Thymus (tissue), 11 donors: ENCODE measurements at regions not wholly inside any gene's neighbourhood (a gene's known extent, or its start where the extent isn't known, plus 50 kb on each side); places are given as distances from the start of the nearest gene placed in this dataset.
"Not testable (repeated sequence)": the region's sequence is repeated elsewhere in the genome, so short reads cannot be mapped to it uniquely, and the experiment has no call there.

ENCODE experiments used
- DNase-seq, 9 donors: peaks; one replicate each; pipeline ENCODE4 v3.0.0-alpha.2; 2013; ENCODE audit warnings: low spot score in 9 of 9, low read depth in 6 of 9, missing footprints in 1 of 9
- H3K27ac ChIP-seq, 2 donors: one replicate each; pipeline ENCODE4 v1.5.1; 2013; ENCODE audit warnings: control low read depth in 1 of 2, low read depth in 1 of 2, low read length in 1 of 2, mild to moderate bottlenecking in 1 of 2, moderate library complexity in 1 of 2
- H3K27me3 ChIP-seq, 2 donors: one replicate each; pipeline ENCODE4 v1.5.1; 2013; ENCODE audit warnings: low read length in 1 of 2; ENCODE audit not compliant: control insufficient read depth in 2 of 2, insufficient read depth in 1 of 2
- H3K36me3 ChIP-seq, 2 donors: one replicate each; pipeline ENCODE4 v1.5.1; 2013; ENCODE audit warnings: low read length in 1 of 2, mild to moderate bottlenecking in 1 of 2, moderate library complexity in 1 of 2; ENCODE audit not compliant: control insufficient read depth in 2 of 2, insufficient read depth in 2 of 2
- H3K4me1 ChIP-seq, 2 donors: one replicate each; pipeline ENCODE4 v1.5.1; 2013; ENCODE audit warnings: low read length in 2 of 2; ENCODE audit not compliant: control insufficient read depth in 2 of 2, insufficient read depth in 2 of 2
- H3K4me3 ChIP-seq, 2 donors: one replicate each; pipeline ENCODE4 v1.5.1; 2013; ENCODE audit warnings: low read length in 2 of 2, control low read depth in 1 of 2, mild to moderate bottlenecking in 1 of 2
- H3K9me3 ChIP-seq, 2 donors: one replicate each; pipeline ENCODE4 v1.5.1; 2013; ENCODE audit warnings: low read length in 1 of 2, mild to moderate bottlenecking in 1 of 2; ENCODE audit not compliant: control insufficient read depth in 2 of 2, insufficient read depth in 1 of 2
- WGBS: extraction: QIAGEN DNeasy Blood & Tissue Kit; methylation state at CpG from one replicate; pipeline ENCODE4 v1.1.7; 2013; 5-methylcytosine and 5-hydroxymethylcytosine counted together
- donor health status: healthy.

- no peak overlapping the region for H3K27ac ChIP-seq
- no peaks in the 10 kb centered on the region for H3K36me3 ChIP-seq
- whole genome bisulfite sequencing, result 97% methylated on average over 7 of the region's 7 CpGs
- peaks cover 0 to 3% of the 10 kb centered on the region in 2 donors for H3K4me1 ChIP-seq
- peaks cover 0 to 14% of the 10 kb centered on the region in 2 donors for H3K27me3 ChIP-seq
- no peak overlapping the region for H3K4me3 ChIP-seq
- no peak for DNase-seq
- peaks cover 0 to 30% of the 10 kb centered on the region in 2 donors for H3K9me3 ChIP-seq
These were observed 267.5 kb upstream of the AGTR2 start for GRCh38 chrX:115902995-115903394.

GRCh38 chrX:115906276-115906675 is 264.3 kb upstream of the AGTR2 start:
- no peak for DNase-seq
- 98% methylated on average over 2 of the region's 2 CpGs for WGBS
- H3K4me3 ChIP-seq, result no peak overlapping the region
- H3K36me3 ChIP-seq, result no peaks in the 10 kb centered on the region
- H3K27ac ChIP-seq, result no peak overlapping the region
- no peaks in the 10 kb centered on the region for H3K4me1 ChIP-seq
- peaks cover 0 to 12% of the 10 kb centered on the region in 2 donors for H3K27me3 ChIP-seq
- H3K9me3 ChIP-seq, result peaks cover 0 to 19% of the 10 kb centered on the region in 2 donors

- no peak overlapping the region for H3K27ac ChIP-seq
- no peak overlapping the region for H3K4me3 ChIP-seq
- WGBS, result 97% methylated on average over 3 of the region's 3 CpGs
- H3K36me3 ChIP-seq, result no peaks in the 10 kb centered on the region
- no peaks in the 10 kb centered on the region for H3K4me1 ChIP-seq
- peaks cover 0 to 12% of the 10 kb centered on the region in 2 donors for H3K27me3 ChIP-seq
- peaks cover 0 to 19% of the 10 kb centered on the region in 2 donors for H3K9me3 ChIP-seq
- DNase-seq, result no peak
These were observed 263.7 kb upstream of the AGTR2 start for GRCh38 chrX:115906881-115907280.

GRCh38 chrX:115909017-115909416 is 261.5 kb upstream of the AGTR2 start:
- Histone ChIP-seq H3K4me1 (no peaks in the 10 kb centered on the region), H3K27me3 (peaks cover 0 to 8% of the 10 kb centered on the region in 2 donors), H3K36me3 (no peaks in the 10 kb centered on the region), H3K9me3 (peaks cover 0 to 18% of the 10 kb centered on the region in 2 donors), H3K27ac (no peak overlapping the region), H3K4me3 (no peak overlapping the region)
- 96% methylated on average over 4 of the region's 4 CpGs for WGBS
- no peak for DNase-seq

- H3K4me3 ChIP-seq, result no peak overlapping the region
- H3K36me3 ChIP-seq, result no peaks in the 10 kb centered on the region
- peaks cover 0 to 3% of the 10 kb centered on the region in 2 donors for H3K27me3 ChIP-seq
- DNase-seq, result no peak
- peaks cover 0 to 11% of the 10 kb centered on the region in 2 donors for H3K9me3 ChIP-seq
- H3K27ac ChIP-seq, result no peak overlapping the region
- no peaks in the 10 kb centered on the region for H3K4me1 ChIP-seq
- 90% methylated on average over 2 of the region's 2 CpGs for WGBS
These were observed 258.6 kb upstream of the AGTR2 start for GRCh38 chrX:115911967-115912366.

GRCh38 chrX:115912372-115912897 is 258.1 kb upstream of the AGTR2 start:
- no peak overlapping the region for H3K27ac ChIP-seq
- H3K36me3 ChIP-seq, result no peaks in the 10 kb centered on the region
- H3K27me3 ChIP-seq, result no peaks in the 10 kb centered on the region
- DNase-seq, result peak in 1 of 9 donors; percentile 39
- peaks cover 0 to 11% of the 10 kb centered on the region in 2 donors for H3K9me3 ChIP-seq
- no peak overlapping the region for H3K4me3 ChIP-seq
- 54% methylated on average over 2 of the region's 2 CpGs for WGBS
- no peaks in the 10 kb centered on the region for H3K4me1 ChIP-seq

- Histone ChIP-seq H3K27me3 (no peaks in the 10 kb centered on the region), H3K9me3 (peaks cover 0 to 11% of the 10 kb centered on the region in 2 donors), H3K27ac (no peak overlapping the region), H3K4me1 (no peaks in the 10 kb centered on the region), H3K36me3 (no peaks in the 10 kb centered on the region), H3K4me3 (no peak overlapping the region)
- no peak for DNase-seq
These were observed 257.0 kb upstream of the AGTR2 start for GRCh38 chrX:115913575-115913974.

GRCh38 chrX:115915625-115916024 is 254.9 kb upstream of the AGTR2 start:
- H3K27me3 ChIP-seq, DNase-seq, H3K4me1 ChIP-seq, H3K27ac ChIP-seq, H3K4me3 ChIP-seq, H3K36me3 ChIP-seq: not testable (repeated sequence)
- 95% methylated on average over 3 of the region's 3 CpGs for WGBS
- peaks cover 0 to 11% of the 10 kb centered on the region in 2 donors for H3K9me3 ChIP-seq

GRCh38 chrX:115929480-115929879 is 241.1 kb upstream of the AGTR2 start:
- Histone ChIP-seq H3K27ac (no peak overlapping the region), H3K4me3 (no peak overlapping the region), H3K27me3 (no peaks in the 10 kb centered on the region), H3K9me3 (peaks cover 0 to 4% of the 10 kb centered on the region in 2 donors), H3K4me1 (no peaks in the 10 kb centered on the region), H3K36me3 (no peaks in the 10 kb centered on the region)
- DNase-seq, result no peak
- 95% methylated on average over 1 of the region's 1 CpG for WGBS
